ENCODE measurements at regions not wholly inside any gene's neighbourhood (a gene's known extent, or its start where the extent isn't known, plus 50 kb on each side); places are given as distances from the start of the nearest gene placed in this dataset.

DNA sequence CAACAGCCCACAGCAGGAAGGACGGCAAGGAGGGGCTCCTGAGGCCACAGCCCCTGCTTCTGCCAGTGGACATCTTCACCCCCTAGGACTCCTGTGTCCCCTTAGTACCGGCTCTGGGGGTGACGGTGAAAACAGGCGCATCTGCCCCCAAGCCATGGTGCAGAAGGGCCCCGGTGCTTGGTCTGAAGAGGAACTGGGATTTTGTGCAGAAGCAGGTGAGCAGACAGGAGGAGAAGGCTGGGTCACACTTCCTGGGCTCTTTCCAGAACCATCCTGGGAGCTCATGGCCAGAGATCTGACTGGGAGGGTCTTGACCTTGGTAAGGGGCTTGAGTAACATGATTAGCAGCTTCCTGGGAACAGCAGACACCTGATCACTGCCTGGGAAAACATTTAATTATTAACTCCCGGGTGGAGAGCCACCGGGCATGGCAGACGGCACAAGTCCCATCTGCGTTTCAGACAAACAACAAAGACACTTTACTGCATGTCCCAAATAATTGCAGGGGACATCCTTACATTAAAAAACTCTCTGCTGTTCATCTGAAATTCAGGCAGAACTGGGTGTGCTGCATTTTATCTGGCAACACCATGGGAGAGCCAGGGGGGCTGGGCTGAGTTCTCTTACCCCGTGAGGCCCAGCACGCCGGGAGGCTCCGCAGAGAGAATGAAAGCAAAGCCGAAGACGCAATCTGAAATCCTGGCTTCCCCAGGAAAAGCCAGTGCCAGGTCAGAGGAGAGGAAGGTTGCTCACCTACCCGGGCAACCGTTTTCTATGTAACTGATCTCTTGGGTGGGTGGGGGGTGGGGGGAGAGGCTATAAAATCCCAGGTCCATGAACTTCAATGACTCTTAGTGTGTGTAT is 1542.8 kb downstream of the TSPY10 start:
- no peak for TF ChIP-seq EZH2 (IDR thresholded peaks at IDR 0.05; ENCODE audit: borderline replicate concordance, insufficient read depth, low read depth, low read length, poor library complexity, severe bottlenecking)
- TF ChIP-seq, protein P1, sequence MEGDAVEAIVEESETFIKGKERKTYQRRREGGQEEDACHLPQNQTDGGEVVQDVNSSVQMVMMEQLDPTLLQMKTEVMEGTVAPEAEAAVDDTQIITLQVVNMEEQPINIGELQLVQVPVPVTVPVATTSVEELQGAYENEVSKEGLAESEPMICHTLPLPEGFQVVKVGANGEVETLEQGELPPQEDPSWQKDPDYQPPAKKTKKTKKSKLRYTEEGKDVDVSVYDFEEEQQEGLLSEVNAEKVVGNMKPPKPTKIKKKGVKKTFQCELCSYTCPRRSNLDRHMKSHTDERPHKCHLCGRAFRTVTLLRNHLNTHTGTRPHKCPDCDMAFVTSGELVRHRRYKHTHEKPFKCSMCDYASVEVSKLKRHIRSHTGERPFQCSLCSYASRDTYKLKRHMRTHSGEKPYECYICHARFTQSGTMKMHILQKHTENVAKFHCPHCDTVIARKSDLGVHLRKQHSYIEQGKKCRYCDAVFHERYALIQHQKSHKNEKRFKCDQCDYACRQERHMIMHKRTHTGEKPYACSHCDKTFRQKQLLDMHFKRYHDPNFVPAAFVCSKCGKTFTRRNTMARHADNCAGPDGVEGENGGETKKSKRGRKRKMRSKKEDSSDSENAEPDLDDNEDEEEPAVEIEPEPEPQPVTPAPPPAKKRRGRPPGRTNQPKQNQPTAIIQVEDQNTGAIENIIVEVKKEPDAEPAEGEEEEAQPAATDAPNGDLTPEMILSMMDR (IDR thresholded peaks at IDR 0.05), result no peak

Data from B cell (primary cell).